ENCODE measurements at regions not wholly inside any gene's neighbourhood (a gene's known extent, or its start where the extent isn't known, plus 50 kb on each side); places are given as distances from the start of the nearest gene placed in this dataset.

GRCh38 chr2:220894069-220894468, 678.0 kb downstream of the EPHA4 start:
- Histone ChIP-seq H3K4me1 (ENCODE audit: control insufficient read depth in 5 of 5, insufficient read depth in 5 of 5, low read length in 5 of 5) (peaks cover 0 to 4% (median 3%) of the 10 kb centered on the region in 5 donors), H3K9ac (ENCODE audit: low read length in 5 of 5) (no peak overlapping the region), H3K27ac (ENCODE audit: low read depth, low read length) (no peak overlapping the region), H3K36me3 (ENCODE audit: control insufficient read depth in 5 of 5, insufficient read depth in 5 of 5, low read length in 5 of 5) (no peaks in the 10 kb centered on the region), H3K27me3 (ENCODE audit: control insufficient read depth in 5 of 5, insufficient read depth in 4 of 5, low read length in 5 of 5) (peaks cover 0 to 3% (median 0%) of the 10 kb centered on the region in 5 donors), H3K9me3 (ENCODE audit: control insufficient read depth in 5 of 5, low read length in 5 of 5) (peaks cover 0 to 2% (median 0%) of the 10 kb centered on the region in 5 donors), H3K4me3 (ENCODE audit: low read depth in 1 of 5, low read length in 5 of 5) (no peak overlapping the region)

- Histone ChIP-seq H3K27me3 (ENCODE audit: control insufficient read depth in 5 of 5, insufficient read depth in 4 of 5, low read length in 5 of 5) (peaks cover 0 to 3% (median 0%) of the 10 kb centered on the region in 5 donors), H3K36me3 (ENCODE audit: control insufficient read depth in 5 of 5, insufficient read depth in 5 of 5, low read length in 5 of 5) (no peaks in the 10 kb centered on the region), H3K9ac (ENCODE audit: low read length in 5 of 5) (no peak overlapping the region), H3K27ac (ENCODE audit: low read depth, low read length) (no peak overlapping the region), H3K4me3 (ENCODE audit: low read depth in 1 of 5, low read length in 5 of 5) (no peak overlapping the region), H3K9me3 (ENCODE audit: control insufficient read depth in 5 of 5, low read length in 5 of 5) (peaks cover 0 to 2% (median 0%) of the 10 kb centered on the region in 5 donors), H3K4me1 (ENCODE audit: control insufficient read depth in 5 of 5, insufficient read depth in 5 of 5, low read length in 5 of 5) (no peaks in the 10 kb centered on the region)
Observed at GRCh38 chr2:220899492-220899891, 672.6 kb downstream of the EPHA4 start.

DNA sequence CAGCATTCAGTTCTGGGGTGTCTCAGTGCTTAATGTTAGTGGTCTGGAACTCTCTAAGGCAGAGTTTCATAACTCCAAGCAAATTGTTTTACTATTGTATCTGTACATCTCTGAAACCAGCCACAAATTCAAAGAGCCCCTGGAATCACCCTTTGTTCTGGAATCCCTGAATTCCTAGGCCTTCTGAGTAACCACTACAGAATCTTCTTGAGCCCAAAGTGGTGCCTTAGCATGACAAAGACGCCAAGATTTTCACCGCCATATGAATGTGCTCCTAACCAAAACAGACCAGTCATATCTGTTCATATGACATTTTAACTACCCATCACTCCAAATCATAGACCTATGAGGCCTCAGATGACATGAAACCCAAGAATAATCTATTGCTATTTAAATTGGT, 668.1 kb downstream of the EPHA4 start:
- Histone ChIP-seq H3K27ac (ENCODE audit: low read depth, low read length) (no peak overlapping the region), H3K36me3 (ENCODE audit: control insufficient read depth in 5 of 5, insufficient read depth in 5 of 5, low read length in 5 of 5) (no peaks in the 10 kb centered on the region), H3K9me3 (ENCODE audit: control insufficient read depth in 5 of 5, low read length in 5 of 5) (no peaks in the 10 kb centered on the region), H3K9ac (ENCODE audit: low read length in 5 of 5) (no peak overlapping the region), H3K4me3 (ENCODE audit: low read depth in 1 of 5, low read length in 5 of 5) (no peak overlapping the region), H3K27me3 (ENCODE audit: control insufficient read depth in 5 of 5, insufficient read depth in 4 of 5, low read length in 5 of 5) (no peaks in the 10 kb centered on the region), H3K4me1 (ENCODE audit: control insufficient read depth in 5 of 5, insufficient read depth in 5 of 5, low read length in 5 of 5) (no peaks in the 10 kb centered on the region)

DNA sequence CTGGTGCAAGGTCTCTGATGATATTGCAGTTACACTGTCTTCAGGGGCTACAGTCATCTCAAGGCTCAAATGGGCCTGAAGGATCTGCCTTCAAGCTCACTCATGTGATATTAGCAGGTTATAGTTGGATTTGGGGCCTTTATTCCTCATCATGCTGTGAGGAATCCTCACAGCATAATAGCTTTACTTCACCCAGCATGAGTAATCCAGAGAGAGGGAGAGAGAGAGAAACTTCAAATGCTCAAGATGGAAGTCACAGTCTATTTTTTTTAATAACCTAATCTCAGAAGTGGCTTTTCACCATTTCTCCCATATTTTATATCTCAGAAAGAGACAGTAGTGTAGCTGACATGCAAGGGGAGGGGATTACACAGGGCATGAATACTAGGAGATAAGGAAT, 658.7 kb downstream of the EPHA4 start:
- Histone ChIP-seq H3K9ac (ENCODE audit: low read length in 5 of 5) (no peak overlapping the region), H3K27ac (ENCODE audit: low read depth, low read length) (no peak overlapping the region), H3K27me3 (ENCODE audit: control insufficient read depth in 5 of 5, insufficient read depth in 4 of 5, low read length in 5 of 5) (no peaks in the 10 kb centered on the region), H3K9me3 (ENCODE audit: control insufficient read depth in 5 of 5, low read length in 5 of 5) (no peaks in the 10 kb centered on the region), H3K4me3 (ENCODE audit: low read depth in 1 of 5, low read length in 5 of 5) (no peak overlapping the region), H3K36me3 (ENCODE audit: control insufficient read depth in 5 of 5, insufficient read depth in 5 of 5, low read length in 5 of 5) (no peaks in the 10 kb centered on the region), H3K4me1 (ENCODE audit: control insufficient read depth in 5 of 5, insufficient read depth in 5 of 5, low read length in 5 of 5) (no peaks in the 10 kb centered on the region)

DNA sequence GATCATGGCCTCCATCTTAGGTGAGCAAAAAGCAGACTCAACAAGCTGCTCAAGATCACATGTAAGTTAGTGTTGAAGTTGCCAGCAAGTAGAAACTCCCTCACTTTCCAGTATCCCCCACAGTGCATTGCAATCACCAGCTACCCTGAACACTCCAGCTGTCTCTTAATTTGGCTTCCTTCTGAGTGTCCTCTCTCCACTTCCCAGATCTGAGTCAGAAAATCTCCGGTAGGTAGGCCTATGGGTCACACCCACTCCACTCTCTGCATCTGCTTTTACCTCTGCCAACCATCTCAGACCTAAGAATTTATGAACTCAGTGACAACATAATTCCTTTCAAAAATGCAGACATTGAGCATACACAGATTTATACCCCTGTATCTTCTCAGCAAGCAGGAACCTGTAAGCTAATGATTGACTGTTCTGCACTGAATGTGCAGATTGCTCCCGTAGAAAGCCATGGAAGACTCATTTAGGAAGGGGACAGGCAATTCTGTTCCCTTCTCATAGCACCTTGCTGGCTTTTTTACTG, 656.9 kb downstream of the EPHA4 start:
- H3K27me3 ChIP-seq (ENCODE audit: control insufficient read depth in 5 of 5, insufficient read depth in 4 of 5, low read length in 5 of 5) = no peaks in the 10 kb centered on the region
- no peaks in the 10 kb centered on the region for H3K36me3 ChIP-seq (ENCODE audit: control insufficient read depth in 5 of 5, insufficient read depth in 5 of 5, low read length in 5 of 5)
- no peaks in the 10 kb centered on the region for H3K9me3 ChIP-seq (ENCODE audit: control insufficient read depth in 5 of 5, low read length in 5 of 5)
- H3K27ac ChIP-seq (ENCODE audit: low read depth, low read length) = no peak overlapping the region
- no peaks in the 10 kb centered on the region for H3K4me1 ChIP-seq (ENCODE audit: control insufficient read depth in 5 of 5, insufficient read depth in 5 of 5, low read length in 5 of 5)
- no peak overlapping the region for H3K9ac ChIP-seq (ENCODE audit: low read length in 5 of 5)
- no peak overlapping the region for H3K4me3 ChIP-seq (ENCODE audit: low read depth in 1 of 5, low read length in 5 of 5)

GRCh38 chr2:220916931-220917330, 655.2 kb downstream of the EPHA4 start:
- no peaks in the 10 kb centered on the region for H3K27me3 ChIP-seq (ENCODE audit: control insufficient read depth in 5 of 5, insufficient read depth in 4 of 5, low read length in 5 of 5)
- H3K4me1 ChIP-seq (ENCODE audit: control insufficient read depth in 5 of 5, insufficient read depth in 5 of 5, low read length in 5 of 5) = no peaks in the 10 kb centered on the region
- no peaks in the 10 kb centered on the region for H3K36me3 ChIP-seq (ENCODE audit: control insufficient read depth in 5 of 5, insufficient read depth in 5 of 5, low read length in 5 of 5)
- no peaks in the 10 kb centered on the region for H3K9me3 ChIP-seq (ENCODE audit: control insufficient read depth in 5 of 5, low read length in 5 of 5)
- no peak overlapping the region for H3K4me3 ChIP-seq (ENCODE audit: low read depth in 1 of 5, low read length in 5 of 5)
- no peak overlapping the region for H3K9ac ChIP-seq (ENCODE audit: low read length in 5 of 5)
- no peak overlapping the region for H3K27ac ChIP-seq (ENCODE audit: low read depth, low read length)

GRCh38 chr2:220930271-220931076, 641.6 kb downstream of the EPHA4 start:
- H3K36me3 ChIP-seq (ENCODE audit: control insufficient read depth in 5 of 5, insufficient read depth in 5 of 5, low read length in 5 of 5) = no peaks in the 10 kb centered on the region
- no peaks in the 10 kb centered on the region for H3K4me1 ChIP-seq (ENCODE audit: control insufficient read depth in 5 of 5, insufficient read depth in 5 of 5, low read length in 5 of 5)
- no peaks in the 10 kb centered on the region for H3K27me3 ChIP-seq (ENCODE audit: control insufficient read depth in 5 of 5, insufficient read depth in 4 of 5, low read length in 5 of 5)
- H3K9me3 ChIP-seq (ENCODE audit: control insufficient read depth in 5 of 5, low read length in 5 of 5) = peaks cover 0 to 12% (median 6%) of the 10 kb centered on the region in 5 donors
- no peak overlapping the region for H3K27ac ChIP-seq (ENCODE audit: low read depth, low read length)
- no peak overlapping the region for H3K9ac ChIP-seq (ENCODE audit: low read length in 5 of 5)
- no peak overlapping the region for H3K4me3 ChIP-seq (ENCODE audit: low read depth in 1 of 5, low read length in 5 of 5)

GRCh38 chr2:220931491-220931890, 640.6 kb downstream of the EPHA4 start:
- Histone ChIP-seq H3K4me3 (ENCODE audit: low read depth in 1 of 5, low read length in 5 of 5) (no peak overlapping the region), H3K27ac (ENCODE audit: low read depth, low read length) (no peak overlapping the region), H3K27me3 (ENCODE audit: control insufficient read depth in 5 of 5, insufficient read depth in 4 of 5, low read length in 5 of 5) (no peaks in the 10 kb centered on the region), H3K36me3 (ENCODE audit: control insufficient read depth in 5 of 5, insufficient read depth in 5 of 5, low read length in 5 of 5) (no peaks in the 10 kb centered on the region), H3K9me3 (ENCODE audit: control insufficient read depth in 5 of 5, low read length in 5 of 5) (peaks cover 0 to 3% (median 1%) of the 10 kb centered on the region in 5 donors), H3K9ac (ENCODE audit: low read length in 5 of 5) (no peak overlapping the region), H3K4me1 (ENCODE audit: control insufficient read depth in 5 of 5, insufficient read depth in 5 of 5, low read length in 5 of 5) (no peaks in the 10 kb centered on the region)

- no peak overlapping the region for H3K27ac ChIP-seq (ENCODE audit: low read depth, low read length)
- H3K4me3 ChIP-seq (ENCODE audit: low read depth in 1 of 5, low read length in 5 of 5) = no peak overlapping the region
- no peak overlapping the region for H3K9ac ChIP-seq (ENCODE audit: low read length in 5 of 5)
- peaks cover 0 to 3% (median 0%) of the 10 kb centered on the region in 5 donors for H3K9me3 ChIP-seq (ENCODE audit: control insufficient read depth in 5 of 5, low read length in 5 of 5)
- H3K27me3 ChIP-seq (ENCODE audit: control insufficient read depth in 5 of 5, insufficient read depth in 4 of 5, low read length in 5 of 5) = no peaks in the 10 kb centered on the region
- no peaks in the 10 kb centered on the region for H3K36me3 ChIP-seq (ENCODE audit: control insufficient read depth in 5 of 5, insufficient read depth in 5 of 5, low read length in 5 of 5)
- no peaks in the 10 kb centered on the region for H3K4me1 ChIP-seq (ENCODE audit: control insufficient read depth in 5 of 5, insufficient read depth in 5 of 5, low read length in 5 of 5)
Observed at GRCh38 chr2:220932041-220932440, 640.1 kb downstream of the EPHA4 start.

GRCh38 chr2:220935789-220936321, 636.2 kb downstream of the EPHA4 start:
- Histone ChIP-seq H3K9me3 (ENCODE audit: control insufficient read depth in 5 of 5, low read length in 5 of 5) (no peaks in the 10 kb centered on the region), H3K9ac (ENCODE audit: low read length in 5 of 5) (no peak overlapping the region), H3K4me1 (ENCODE audit: control insufficient read depth in 5 of 5, insufficient read depth in 5 of 5, low read length in 5 of 5) (no peaks in the 10 kb centered on the region), H3K36me3 (ENCODE audit: control insufficient read depth in 5 of 5, insufficient read depth in 5 of 5, low read length in 5 of 5) (no peaks in the 10 kb centered on the region), H3K27me3 (ENCODE audit: control insufficient read depth in 5 of 5, insufficient read depth in 4 of 5, low read length in 5 of 5) (no peaks in the 10 kb centered on the region), H3K27ac (ENCODE audit: low read depth, low read length) (no peak overlapping the region), H3K4me3 (ENCODE audit: low read depth in 1 of 5, low read length in 5 of 5) (no peak overlapping the region)

Measured in subcutaneous abdominal adipose tissue (tissue), 5 donors.